H54 (cell line): ENCODE measurements at regions not wholly inside any gene's neighbourhood (a gene's known extent, or its start where the extent isn't known, plus 50 kb on each side); places are given as distances from the start of the nearest gene placed in this dataset.
A peak's percentile ranks its signal among the peaks of the same experiment; 100 is the strongest.
"Not testable (repeated sequence)": the region's sequence is repeated elsewhere in the genome, so short reads cannot be mapped to it uniquely, and the experiment has no call there.

Experiments
- DNase-seq: peaks from one replicate; pipeline ENCODE4 v3.0.0; 2011; ENCODE audit warnings: low spot score, mixed read lengths; ENCODE audit not compliant: insufficient read length
- FAIRE-seq: peaks from 3 replicates; lab custom pipeline; 2011; peaks lifted over from hg19 to GRCh38; lab: Jason Lieb, UNC
- POLR2A ChIP-seq: IDR thresholded peaks from 2 replicates; pipeline ENCODE4 v1.6.1; 2011; ENCODE audit warnings: low read depth, mild to moderate bottlenecking, low read length

DNA sequence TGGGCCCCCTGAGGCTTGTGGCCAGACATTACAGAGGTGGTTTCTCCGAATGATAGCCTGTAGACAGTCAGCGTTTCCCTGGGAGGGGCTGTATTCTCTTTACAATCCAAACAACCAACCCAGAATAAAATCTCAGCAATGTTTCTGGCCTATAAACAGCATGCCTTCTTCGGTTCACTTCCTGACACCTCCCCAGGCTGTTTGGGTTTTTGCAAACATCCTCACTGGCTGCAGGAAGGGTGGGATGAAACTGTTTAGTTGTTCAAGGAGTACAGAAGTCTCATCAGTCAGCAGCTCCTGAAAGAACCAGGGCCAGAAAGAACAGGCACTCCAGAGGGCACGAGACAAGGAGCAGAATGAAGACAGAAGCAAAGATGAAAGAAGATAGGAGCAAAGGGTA lies 350.0 kb downstream of the QKI start:
- DNase-seq (no peak), FAIRE-seq (no peak)
- TF ChIP-seq POLR2A, result no peak

DNA sequence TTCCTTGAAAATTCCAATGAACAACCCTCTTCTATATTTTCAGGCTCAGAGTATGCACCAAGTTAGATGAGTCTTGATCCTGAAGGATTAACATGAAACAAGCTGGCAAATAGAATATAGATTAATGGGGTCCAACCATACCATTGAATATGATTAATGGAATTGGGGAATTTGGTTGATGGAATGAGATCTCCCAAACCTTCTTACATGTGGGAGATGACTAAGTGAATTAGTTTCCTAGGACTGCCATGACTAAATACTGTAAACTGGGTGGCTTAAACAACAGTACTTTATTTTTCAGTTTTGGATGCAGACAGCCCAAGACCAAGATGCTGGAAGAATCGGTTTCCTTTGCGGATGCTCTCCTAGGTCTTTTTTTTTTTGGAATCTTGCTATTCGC lies 347.0 kb downstream of the QKI start:
- FAIRE-seq, result no peak
- DNase-seq, result no peak
- no peak for TF ChIP-seq POLR2A

DNA sequence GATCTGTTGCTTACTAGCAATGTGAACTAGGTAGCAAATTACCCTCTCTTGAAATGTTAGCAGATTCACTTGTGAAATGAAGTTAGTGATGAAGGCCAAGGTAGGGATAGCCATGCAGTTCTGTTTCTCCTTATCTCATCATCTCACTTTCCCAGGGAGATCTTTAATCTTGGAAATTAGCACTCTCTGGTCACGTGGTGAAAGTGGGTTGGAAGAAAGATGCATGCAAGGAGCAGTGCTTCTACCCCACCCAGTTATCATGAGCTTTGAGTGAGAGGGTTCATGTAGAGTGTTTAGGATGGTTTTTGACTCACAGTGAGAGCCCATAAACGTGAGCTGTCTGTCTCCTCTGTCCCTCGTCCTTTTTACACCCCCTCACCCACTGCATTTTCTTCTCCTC lies 346.3 kb downstream of the QKI start:
- DNase-seq (no peak), FAIRE-seq (no peak)
- TF ChIP-seq POLR2A, result no peak

DNA sequence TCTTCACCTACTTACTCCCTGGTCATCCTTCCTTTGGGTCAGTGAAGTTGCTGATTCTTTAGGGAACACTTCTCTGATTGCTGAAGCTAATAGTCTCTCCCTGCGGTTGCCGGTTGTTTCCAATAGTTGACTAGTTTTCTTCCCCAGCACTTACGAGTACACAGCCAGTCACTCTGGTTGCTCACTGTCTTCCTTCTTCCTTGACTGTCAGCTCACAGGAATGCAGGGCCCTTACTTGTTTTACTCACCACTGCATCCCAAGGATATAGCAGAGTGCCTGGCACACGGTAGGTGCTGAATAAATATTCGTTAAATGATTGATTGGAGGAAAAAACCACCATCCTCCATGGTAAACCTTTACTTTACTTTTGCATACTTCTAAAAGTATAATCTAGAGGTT lies 345.0 kb downstream of the QKI start:
- TF ChIP-seq POLR2A, result no peak
- no peak for FAIRE-seq
- DNase-seq, result no peak

DNA sequence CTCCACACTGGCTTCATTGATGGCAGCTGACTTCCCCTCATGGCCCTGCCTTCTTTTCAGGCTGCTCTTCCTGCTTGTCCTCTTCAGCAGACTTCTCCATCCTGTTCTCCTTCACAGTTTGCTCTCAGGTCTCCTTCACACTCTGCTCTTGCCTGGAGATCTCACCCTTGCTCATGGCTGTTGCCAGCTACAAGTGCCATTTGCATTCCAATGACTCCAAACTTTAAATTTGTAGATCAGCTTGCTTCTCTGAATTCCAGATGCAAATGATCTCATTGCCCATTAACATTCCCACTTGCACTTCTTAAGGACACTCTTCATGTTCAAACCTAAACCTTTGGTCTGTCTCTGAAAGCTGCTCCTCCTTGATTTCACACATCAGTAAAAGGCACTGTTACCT lies 343.0 kb downstream of the QKI start:
- no peak for FAIRE-seq
- TF ChIP-seq POLR2A, result no peak
- no peak for DNase-seq

DNA sequence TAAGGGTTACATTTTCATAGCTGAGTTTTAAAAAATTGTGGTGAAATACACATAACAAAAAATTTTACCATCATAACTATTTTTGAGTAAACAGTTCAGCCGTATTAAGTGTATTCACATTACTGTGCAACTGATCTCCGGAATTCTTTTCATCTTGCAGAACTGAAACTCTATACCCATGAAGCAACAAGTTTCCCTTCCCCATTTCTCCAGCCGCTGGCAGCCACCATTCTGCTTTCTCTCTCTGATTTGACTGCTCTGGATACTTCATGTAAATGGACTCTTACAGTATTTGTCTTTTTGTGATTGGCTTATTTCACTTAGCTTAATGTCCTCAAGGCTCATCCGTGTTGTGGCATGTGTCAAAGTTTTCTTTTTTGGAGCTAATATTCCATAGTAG lies 341.6 kb downstream of the QKI start:
- DNase-seq, result no peak
- no peak for TF ChIP-seq POLR2A
- no peak for FAIRE-seq

DNA sequence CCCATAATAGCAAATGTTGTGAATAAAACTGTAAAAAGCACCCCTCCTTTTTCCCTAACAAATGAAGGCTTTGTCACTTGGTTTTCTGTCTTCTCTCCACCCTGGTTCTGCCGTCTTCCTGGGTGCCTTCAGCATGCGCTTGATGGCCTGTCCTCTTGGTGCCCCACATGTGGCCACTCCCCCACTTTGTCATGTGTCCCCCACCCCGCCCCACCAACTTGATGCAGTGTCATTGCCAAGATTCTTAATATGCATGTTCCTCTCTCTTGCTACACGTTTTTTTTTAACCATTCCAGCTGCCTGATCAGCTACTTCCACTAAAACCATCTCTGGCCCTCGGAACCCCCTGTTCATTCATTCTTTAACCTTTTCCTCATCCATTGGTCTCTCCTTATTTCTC lies 340.3 kb downstream of the QKI start:
- no peak for FAIRE-seq
- no peak for DNase-seq
- no peak for TF ChIP-seq POLR2A

DNA sequence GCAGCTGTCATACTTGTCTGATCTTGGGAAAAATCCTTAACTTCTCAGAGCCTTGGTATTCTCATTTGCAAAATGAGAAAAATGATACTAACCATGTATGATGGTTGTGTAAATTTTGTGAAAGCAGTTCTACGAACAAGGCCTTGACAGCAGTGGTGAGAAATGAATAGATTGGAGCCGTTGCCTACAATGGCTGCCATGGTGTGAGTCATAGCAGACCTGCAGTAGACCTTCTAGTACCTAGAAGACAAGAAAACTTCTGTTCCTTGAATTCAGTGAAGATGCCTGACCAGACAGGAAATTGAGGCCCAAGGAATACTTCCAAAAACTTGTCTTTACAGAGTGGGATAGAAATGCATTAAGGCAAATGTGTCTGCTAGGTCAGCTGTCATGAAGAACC lies 338.9 kb downstream of the QKI start:
- FAIRE-seq (no peak), DNase-seq (no peak)
- TF ChIP-seq POLR2A, result no peak

DNA sequence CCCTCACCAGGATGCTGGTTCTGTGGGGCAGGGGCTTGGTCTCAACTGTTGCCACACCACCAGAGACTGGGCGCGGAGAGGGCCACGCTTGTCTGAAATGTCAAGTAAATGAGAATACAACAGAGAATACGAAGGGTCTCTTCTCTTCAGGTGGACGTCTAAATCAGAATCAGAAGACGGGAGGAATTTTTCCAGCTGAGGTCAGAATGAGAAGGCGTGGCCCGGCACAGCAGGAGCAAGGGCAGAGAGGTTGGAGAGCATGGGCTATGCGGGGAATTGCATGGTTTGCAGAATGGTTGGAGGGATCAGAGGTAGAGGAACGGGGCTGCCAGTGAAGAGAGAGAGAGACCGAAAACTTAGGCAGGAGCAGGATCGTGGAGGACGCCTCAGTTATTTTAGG lies 337.9 kb downstream of the QKI start:
- DNase-seq, result no peak
- FAIRE-seq, result no peak
- TF ChIP-seq POLR2A, result no peak

DNA sequence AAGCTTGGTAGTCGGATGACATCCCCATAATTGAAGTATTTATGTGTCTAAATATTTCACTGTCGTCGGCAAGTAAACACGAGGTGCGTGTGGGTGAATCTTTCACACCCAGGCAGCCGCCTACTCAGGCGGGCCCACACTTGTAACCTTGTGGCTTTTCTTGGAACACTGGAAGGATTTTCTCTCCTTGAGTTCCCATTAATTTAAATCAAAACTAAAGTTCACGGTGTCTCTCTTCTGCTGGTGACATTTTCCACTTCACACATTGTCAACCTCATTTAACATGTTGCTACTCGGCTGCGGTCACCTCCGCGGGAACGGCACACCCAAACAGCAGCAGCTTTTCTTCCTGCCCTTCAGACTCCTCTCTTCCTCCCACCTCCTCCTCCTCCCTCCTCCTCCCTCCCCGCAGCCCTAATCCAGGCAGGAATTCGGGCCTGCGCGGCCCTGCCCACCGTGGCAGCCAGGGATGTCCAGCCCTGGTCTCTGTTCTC lies 336.6 kb downstream of the QKI start:
- TF ChIP-seq POLR2A, result no peak
- DNase-seq (no peak), FAIRE-seq (no peak)

DNA sequence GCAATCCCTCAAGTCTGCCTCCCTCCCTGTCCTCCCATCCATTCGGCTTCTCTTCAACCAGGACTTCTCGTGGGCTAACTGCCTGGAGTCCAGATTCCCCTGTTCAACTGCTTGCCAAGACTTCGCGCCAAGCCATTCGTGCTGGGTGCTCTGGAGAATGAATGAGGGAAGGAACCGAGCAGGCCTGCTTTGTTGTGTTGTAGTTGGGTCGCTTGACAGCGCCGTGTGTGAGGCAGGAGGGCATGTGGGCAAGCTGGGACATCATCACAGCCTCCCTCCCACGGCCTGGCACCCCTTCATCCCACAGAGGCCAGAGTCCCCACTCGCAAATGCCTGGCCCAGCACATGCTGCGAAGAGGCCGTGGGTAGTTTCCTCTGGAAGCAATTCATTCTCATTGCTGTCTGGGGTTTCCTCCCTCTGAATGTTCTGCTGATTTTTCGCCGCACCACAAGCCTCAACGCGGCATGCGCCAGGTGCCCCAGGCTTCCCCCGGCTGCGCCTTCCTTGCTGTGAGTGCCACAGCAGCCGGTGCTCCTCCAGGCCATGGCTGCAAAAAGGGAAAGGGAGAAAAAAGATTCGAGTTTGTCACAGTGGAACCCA lies 336.0 kb downstream of the QKI start:
- FAIRE-seq, result no peak
- no peak for TF ChIP-seq POLR2A
- DNase-seq, result no peak

DNA sequence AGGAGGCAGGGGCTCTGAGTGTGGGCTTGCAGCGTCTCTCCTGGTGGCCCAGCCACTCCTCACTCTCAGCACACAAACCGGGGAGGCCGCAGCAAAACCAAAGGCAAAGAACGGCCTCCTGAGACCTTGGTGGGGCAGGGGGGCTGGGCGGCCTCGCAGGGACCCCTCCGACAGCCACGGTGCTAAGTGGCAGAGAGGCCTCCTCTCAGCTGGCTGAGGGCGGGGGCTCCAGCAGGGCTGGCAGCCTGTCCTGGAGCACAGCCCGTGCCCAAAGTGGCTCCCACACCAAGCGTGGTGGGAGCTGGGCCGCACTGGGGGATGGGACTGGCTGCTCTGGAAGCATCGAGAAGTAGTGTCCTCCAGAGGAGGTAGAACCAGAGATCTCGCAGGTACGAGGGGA lies 334.4 kb downstream of the QKI start:
- no peak for DNase-seq
- no peak for TF ChIP-seq POLR2A
- FAIRE-seq, result no peak

DNA sequence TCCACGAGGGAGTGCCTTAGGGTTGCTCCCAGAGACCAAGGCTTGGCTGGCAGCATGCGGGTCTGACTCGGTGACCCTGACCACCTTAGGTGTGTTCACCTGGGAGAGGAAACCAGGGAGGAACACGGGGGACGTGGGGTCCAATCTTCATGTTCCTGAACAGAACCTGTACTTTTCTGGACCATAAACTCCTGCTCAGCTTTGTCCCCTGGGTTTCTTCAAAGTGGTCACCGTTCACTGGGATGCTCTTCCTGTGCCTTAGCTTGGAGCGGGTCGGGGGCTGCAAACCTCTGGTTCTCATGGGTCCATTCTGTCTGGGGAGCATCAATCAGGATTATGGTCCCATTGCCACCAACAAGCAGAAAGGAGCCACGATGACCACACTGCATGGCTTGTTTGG lies 333.5 kb downstream of the QKI start:
- no peak for TF ChIP-seq POLR2A
- DNase-seq, result no peak
- FAIRE-seq, result no peak

DNA sequence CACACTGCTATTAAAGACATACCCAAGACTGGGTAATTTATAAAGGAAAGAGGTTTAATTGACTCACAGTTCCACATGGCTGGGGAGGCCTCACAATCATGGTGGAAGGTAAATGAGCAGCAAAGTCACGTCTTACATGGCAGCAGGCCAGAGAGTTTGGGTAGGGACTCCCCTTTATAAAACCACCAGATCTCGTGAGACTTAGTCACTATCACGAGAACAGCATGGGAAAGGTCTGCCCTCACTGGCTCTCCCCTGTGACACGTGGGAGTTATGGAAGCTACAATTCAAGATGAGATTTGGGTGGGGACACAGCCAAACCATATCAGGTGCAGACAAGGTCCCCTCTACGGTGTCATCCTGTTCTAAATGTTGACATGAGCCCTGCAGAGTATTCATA lies 332.5 kb downstream of the QKI start:
- DNase-seq, FAIRE-seq: not testable (repeated sequence)

DNA sequence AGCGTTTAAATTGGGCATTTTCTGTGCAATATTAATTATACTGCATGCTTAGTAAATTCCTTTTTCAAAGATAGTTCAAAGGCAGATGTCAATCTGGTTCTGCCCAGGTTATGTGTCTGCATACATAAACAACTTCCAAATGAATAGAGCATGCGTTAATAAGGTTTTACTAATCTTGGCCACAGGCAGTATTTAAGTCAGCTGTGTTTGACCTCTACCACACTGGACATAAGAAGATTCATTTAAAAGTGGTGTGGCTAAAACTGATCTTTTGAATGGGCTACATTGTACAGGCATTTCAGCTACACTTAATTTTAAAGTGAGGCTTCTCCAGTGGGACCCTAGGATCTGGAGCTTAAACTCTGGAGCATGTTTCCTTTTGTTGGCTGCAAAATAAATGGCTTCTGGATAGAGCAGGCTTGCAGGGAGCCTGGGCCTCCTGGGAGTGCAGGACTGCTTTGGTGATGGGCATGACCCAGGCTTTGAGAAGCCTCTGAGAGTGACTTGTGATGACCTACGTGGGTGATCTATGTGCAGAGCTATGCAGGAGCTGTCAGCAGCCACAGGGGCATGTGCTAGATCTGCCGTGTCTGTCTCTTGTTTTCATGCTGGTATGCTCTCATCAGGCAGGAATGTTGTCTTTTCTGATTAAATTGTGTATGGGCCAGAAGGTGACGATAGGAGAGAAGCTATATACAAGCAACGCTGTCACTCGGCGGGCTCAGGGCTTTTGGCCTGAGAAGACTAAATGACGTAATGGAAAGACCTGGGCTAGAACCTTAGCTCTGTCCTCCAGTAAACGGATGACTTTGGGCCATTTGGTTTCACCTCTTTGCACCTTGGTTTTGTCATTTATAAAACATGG lies 331.2 kb downstream of the QKI start:
- FAIRE-seq (no peak), DNase-seq (peak; percentile 16)
- TF ChIP-seq POLR2A, result no peak
